ENCODE measurements at regions not wholly inside any gene's neighbourhood (a gene's known extent, or its start where the extent isn't known, plus 50 kb on each side); places are given as distances from the start of the nearest gene placed in this dataset.

DNA sequence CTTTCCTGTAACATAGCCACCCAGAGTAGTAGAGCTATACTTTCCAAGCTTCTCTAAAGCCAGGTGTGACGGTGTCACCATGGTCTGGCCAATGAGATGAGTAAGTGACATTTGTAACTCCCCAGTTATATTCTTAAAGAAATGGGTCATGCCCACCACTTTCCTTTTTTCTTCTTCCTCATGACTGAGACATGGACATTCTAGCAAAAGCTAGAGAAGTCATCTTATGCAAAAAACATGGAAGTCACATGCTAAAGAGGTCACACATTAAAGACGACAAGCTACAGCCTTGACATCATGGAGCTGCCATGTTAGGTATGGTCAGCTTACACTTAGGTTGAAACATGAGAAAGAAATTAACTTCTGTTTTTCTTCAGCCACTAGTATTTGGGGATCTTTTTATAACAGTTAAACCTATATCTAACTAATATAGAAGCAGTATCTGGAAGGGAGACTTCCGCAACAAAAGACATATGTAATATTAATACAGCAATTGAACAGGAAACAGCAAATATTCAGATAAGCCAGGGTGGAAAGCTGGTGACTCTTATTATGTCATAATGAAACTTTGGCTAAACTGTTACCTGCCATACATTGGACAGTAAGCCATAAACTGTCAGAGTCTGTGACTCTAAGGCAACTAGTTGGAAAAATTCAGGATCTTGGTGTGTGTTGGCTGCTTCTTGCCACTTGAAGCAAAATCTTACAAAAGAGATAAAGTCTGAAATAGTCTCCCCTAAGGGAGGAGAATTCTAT lies 54.7 kb upstream of the SNX2 start:
- in situ Hi-C loops (cut with HindIII; ENCODE audit: low sequenced_read_pairs), result no loop called here
- H3K4me3 ChIP-seq (ENCODE audit: low read depth, low read length), result no peak overlapping the region
- TF ChIP-seq CTCF (IDR thresholded peaks at IDR 0.05; ENCODE audit: low read depth, low read length, missing control alignments), result no peak
- no peak for DNase-seq (ENCODE audit: low read depth)

- no peak for DNase-seq (ENCODE audit: low read depth)
- no peak for TF ChIP-seq CTCF (IDR thresholded peaks at IDR 0.05; ENCODE audit: low read depth, low read length, missing control alignments)
- in situ Hi-C loops (cut with HindIII; ENCODE audit: low sequenced_read_pairs), result no loop called here
- H3K4me3 ChIP-seq (ENCODE audit: low read depth, low read length), result no peak overlapping the region
Measured at GRCh38 chr5:122721127-122721526, 53.8 kb upstream of the SNX2 start.

DNA sequence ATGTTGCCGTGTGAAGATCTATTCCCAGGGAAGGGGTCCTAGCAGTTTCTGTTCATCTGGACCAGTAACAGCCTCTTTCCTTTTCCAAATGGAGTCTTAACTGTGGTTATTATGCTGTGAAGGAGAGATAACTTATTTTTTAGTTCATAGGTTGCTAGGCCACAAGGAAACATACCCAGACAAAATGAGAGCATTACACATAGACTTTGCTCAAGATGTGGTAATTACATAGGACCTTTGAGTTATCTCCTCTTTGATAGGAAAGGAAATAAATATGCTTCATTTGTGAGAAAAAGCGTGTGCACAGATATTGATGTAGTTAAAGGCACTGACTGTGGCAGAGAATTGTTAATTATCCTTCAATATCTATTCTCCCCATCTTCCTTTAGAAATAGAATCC lies 52.5 kb upstream of the SNX2 start:
- TF ChIP-seq CTCF (IDR thresholded peaks at IDR 0.05; ENCODE audit: low read depth, low read length, missing control alignments), result no peak
- DNase-seq (ENCODE audit: low read depth), result no peak
- in situ Hi-C loops (cut with HindIII; ENCODE audit: low sequenced_read_pairs), result no loop called here
- no peak overlapping the region for H3K4me3 ChIP-seq (ENCODE audit: low read depth, low read length)

- no peak for TF ChIP-seq CTCF (IDR thresholded peaks at IDR 0.05; ENCODE audit: low read depth, low read length, missing control alignments)
- in situ Hi-C loops (cut with HindIII; ENCODE audit: low sequenced_read_pairs), result no loop called here
- no peak overlapping the region for H3K4me3 ChIP-seq (ENCODE audit: low read depth, low read length)
- peak; percentile 77 for DNase-seq (ENCODE audit: low read depth)
Measured at GRCh38 chr5:122723606-122724352, 51.1 kb upstream of the SNX2 start.

Measured in astrocyte of the cerebellum (primary cell).